ENCODE measurements at regions not wholly inside any gene's neighbourhood (a gene's known extent, or its start where the extent isn't known, plus 50 kb on each side); places are given as distances from the start of the nearest gene placed in this dataset.

DNA sequence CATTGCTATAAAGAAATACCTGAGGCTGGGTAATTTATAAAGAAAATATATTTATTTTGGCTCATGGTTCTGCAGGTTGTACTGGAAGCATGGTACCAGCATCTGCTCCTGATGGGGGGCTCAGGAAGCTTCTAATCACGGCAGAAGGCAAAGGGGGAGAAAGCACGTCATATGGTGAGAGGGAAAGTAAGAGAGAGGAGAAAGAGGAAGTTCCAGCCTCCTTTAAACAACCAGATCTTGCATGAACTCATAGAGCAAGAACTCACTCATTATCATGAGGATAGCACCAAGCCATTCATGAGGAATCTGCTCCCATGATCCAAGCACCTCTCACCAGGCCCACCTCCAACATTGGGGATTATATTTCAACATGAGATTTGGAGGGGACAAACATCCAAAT is 125.0 kb upstream of the GRPR start:
- no peaks in the 10 kb centered on the region for H3K9me3 ChIP-seq (ENCODE audit: control insufficient read depth, insufficient read depth, low read length)
- ATAC-seq (no peak), DNase-seq (no peak)
- 0% methylated on average over 1 of the region's 2 CpGs for WGBS (ENCODE audit: insufficient coverage)
- Mint-ChIP-seq H3K4me3 (no peak overlapping the region), H3K36me3 (no peaks in the 10 kb centered on the region), H3K27ac (no peak overlapping the region), H3K27me3 (ENCODE audit: low read depth in 2 of 2) (peaks cover 0 to 38% of the 10 kb centered on the region in 2 donors), H3K9me3 (no peaks in the 10 kb centered on the region), H3K4me1 (no peaks in the 10 kb centered on the region)
- no peak overlapping the region for H3K4me3 ChIP-seq (ENCODE audit: low read length)
- H3K27me3 ChIP-seq (ENCODE audit: control insufficient read depth, insufficient read depth, low read length): no peaks in the 10 kb centered on the region
- intact Hi-C loops (cut with micrococcal nuclease): no loop called here
- no peaks in the 10 kb centered on the region for H3K4me1 ChIP-seq (ENCODE audit: control insufficient read depth, insufficient read depth, low read length)
- H3K27ac ChIP-seq (ENCODE audit: low read length): no peak overlapping the region
- TF ChIP-seq, protein P1, sequence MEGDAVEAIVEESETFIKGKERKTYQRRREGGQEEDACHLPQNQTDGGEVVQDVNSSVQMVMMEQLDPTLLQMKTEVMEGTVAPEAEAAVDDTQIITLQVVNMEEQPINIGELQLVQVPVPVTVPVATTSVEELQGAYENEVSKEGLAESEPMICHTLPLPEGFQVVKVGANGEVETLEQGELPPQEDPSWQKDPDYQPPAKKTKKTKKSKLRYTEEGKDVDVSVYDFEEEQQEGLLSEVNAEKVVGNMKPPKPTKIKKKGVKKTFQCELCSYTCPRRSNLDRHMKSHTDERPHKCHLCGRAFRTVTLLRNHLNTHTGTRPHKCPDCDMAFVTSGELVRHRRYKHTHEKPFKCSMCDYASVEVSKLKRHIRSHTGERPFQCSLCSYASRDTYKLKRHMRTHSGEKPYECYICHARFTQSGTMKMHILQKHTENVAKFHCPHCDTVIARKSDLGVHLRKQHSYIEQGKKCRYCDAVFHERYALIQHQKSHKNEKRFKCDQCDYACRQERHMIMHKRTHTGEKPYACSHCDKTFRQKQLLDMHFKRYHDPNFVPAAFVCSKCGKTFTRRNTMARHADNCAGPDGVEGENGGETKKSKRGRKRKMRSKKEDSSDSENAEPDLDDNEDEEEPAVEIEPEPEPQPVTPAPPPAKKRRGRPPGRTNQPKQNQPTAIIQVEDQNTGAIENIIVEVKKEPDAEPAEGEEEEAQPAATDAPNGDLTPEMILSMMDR (IDR thresholded peaks at IDR 0.05): no peak
- H3K36me3 ChIP-seq (ENCODE audit: control insufficient read depth, insufficient read depth, low read length): no peaks in the 10 kb centered on the region

DNA sequence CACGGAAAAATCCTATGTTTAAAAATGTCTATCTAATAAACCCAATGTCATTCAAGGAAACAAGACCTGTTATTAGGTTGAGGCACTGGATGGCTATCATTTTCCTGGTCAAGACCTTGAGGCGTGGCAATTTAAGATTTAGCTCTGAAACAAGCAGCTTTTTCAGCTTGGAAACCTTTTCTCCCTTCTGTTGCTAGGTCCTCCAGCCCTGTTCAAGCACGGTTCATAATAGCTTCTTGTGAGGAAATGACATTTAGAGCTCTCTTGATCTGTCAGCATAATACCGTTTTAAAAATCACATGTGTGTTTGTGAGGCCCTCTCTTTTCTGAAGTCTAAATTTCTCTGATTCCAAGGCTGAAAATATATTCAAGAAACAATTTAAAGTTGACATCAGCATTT is 133.6 kb upstream of the GRPR start:
- no peak overlapping the region for H3K4me3 ChIP-seq (ENCODE audit: low read length)
- no peaks in the 10 kb centered on the region for H3K4me1 ChIP-seq (ENCODE audit: control insufficient read depth, insufficient read depth, low read length)
- Mint-ChIP-seq H3K27me3 (ENCODE audit: low read depth in 2 of 2) (peaks cover 8 to 41% of the 10 kb centered on the region in 2 donors), H3K27ac (no peak overlapping the region), H3K36me3 (no peaks in the 10 kb centered on the region), H3K4me1 (no peaks in the 10 kb centered on the region), H3K9me3 (no peaks in the 10 kb centered on the region), H3K4me3 (no peak overlapping the region)
- intact Hi-C loops (cut with micrococcal nuclease): no loop called here
- no peaks in the 10 kb centered on the region for H3K36me3 ChIP-seq (ENCODE audit: control insufficient read depth, insufficient read depth, low read length)
- no peaks in the 10 kb centered on the region for H3K27me3 ChIP-seq (ENCODE audit: control insufficient read depth, insufficient read depth, low read length)
- no peak overlapping the region for H3K27ac ChIP-seq (ENCODE audit: low read length)
- TF ChIP-seq, protein P1 (IDR thresholded peaks at IDR 0.05): no peak
- ATAC-seq: no peak
- no peak for DNase-seq
- WGBS (ENCODE audit: insufficient coverage): 85% methylated on average over 2 of the region's 4 CpGs
- no peaks in the 10 kb centered on the region for H3K9me3 ChIP-seq (ENCODE audit: control insufficient read depth, insufficient read depth, low read length)

DNA sequence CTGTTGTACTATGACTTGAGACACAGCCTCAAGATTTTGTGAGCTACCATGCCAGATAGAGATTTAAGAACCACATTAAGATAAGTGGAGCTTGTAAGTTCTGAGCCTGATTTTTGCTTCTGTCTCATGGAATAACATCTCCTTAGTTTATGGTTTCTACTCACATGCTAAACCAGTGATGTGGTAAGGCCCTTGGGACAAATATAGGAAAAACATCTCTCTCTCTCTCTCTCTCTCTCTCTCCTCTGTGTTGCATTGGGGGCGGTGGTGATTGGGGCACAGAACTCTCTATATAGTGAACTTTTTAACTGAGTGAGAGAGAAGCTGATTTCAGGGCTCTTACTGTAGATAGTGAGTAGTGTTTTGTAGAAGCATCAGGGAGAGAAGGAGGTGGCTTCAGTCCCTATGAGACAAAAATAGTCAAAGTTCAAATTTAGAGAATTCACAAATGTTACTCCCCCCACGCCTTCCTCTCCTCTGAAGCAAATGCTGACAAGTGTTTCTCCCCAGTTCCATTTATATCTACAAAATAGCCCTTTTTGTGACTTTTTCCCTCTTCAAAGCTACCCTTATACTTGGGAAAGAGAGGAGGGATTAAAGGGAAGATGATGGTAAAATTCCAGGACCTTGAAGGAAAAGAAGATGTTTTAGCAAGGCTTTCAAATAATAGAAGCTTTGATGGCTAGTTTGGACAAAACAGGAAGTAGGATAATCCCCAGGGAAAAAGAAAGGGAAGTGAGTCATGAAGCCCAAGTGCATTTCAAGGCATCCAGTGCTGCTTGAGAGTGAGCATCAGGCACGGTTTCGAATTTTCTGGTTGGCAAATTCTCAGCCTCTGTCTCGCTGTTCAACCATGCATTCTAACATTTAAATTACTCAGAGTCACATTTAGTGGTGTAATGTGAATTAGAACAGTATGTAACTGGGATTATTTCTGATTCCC is 134.3 kb upstream of the AP1S2 start:
- intact Hi-C loops (cut with micrococcal nuclease): no loop called here
- Mint-ChIP-seq H3K9me3 (no peaks in the 10 kb centered on the region), H3K4me1 (no peaks in the 10 kb centered on the region), H3K36me3 (no peaks in the 10 kb centered on the region), H3K27me3 (ENCODE audit: low read depth in 2 of 2) (peaks cover 12 to 41% of the 10 kb centered on the region in 2 donors), H3K27ac (no peak overlapping the region), H3K4me3 (no peak overlapping the region)
- no peak overlapping the region for H3K4me3 ChIP-seq (ENCODE audit: low read length)
- H3K4me1 ChIP-seq (ENCODE audit: control insufficient read depth, insufficient read depth, low read length): no peaks in the 10 kb centered on the region
- ATAC-seq (no peak), DNase-seq (no peak)
- TF ChIP-seq, protein P1 (IDR thresholded peaks at IDR 0.05): no peak
- no peaks in the 10 kb centered on the region for H3K9me3 ChIP-seq (ENCODE audit: control insufficient read depth, insufficient read depth, low read length)
- no peak overlapping the region for H3K27ac ChIP-seq (ENCODE audit: low read length)
- H3K27me3 ChIP-seq (ENCODE audit: control insufficient read depth, insufficient read depth, low read length): no peaks in the 10 kb centered on the region
- WGBS (ENCODE audit: insufficient coverage): 40% methylated on average over 2 of the region's 5 CpGs
- no peaks in the 10 kb centered on the region for H3K36me3 ChIP-seq (ENCODE audit: control insufficient read depth, insufficient read depth, low read length)

Measured in natural killer cell (primary cell).